NCI-H446 (cell line): ENCODE measurements at regions not wholly inside any gene's neighbourhood (a gene's known extent, or its start where the extent isn't known, plus 50 kb on each side); places are given as distances from the start of the nearest gene placed in this dataset.
"Not testable (repeated sequence)": the region's sequence is repeated elsewhere in the genome, so short reads cannot be mapped to it uniquely, and the experiment has no call there.

ENCODE experiments used
- DNase-seq, 2 experiments: peaks; one replicate each; lab custom pipeline; 2025; lab: John Stamatoyannopoulos, UW

DNA sequence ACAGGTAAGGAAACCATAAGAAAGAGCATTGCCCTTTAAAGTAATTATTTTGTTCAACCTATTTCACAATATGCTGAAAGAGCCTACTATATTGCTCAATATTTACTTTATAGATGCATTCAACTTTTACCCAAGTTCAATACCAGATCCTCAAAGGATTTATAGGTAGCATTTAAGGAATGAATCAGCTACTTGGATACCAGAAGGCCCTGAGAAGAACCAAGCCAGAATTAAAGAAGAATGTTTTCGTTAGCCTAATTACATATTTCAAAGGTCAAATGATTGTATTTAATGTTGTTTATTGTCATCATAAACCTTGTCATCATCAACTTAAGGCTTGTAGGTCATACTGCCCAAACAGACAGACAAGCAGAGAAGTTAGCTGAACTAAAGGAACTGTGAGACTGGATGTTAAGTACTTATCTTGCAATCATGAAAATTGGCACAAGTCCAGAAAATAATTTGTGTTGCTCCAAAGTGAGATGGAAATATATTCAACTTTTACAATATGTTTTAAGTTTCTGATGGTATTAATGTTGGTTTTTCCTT is 636.7 kb downstream of the RFPL4B start:
- no peak for DNase-seq

DNA sequence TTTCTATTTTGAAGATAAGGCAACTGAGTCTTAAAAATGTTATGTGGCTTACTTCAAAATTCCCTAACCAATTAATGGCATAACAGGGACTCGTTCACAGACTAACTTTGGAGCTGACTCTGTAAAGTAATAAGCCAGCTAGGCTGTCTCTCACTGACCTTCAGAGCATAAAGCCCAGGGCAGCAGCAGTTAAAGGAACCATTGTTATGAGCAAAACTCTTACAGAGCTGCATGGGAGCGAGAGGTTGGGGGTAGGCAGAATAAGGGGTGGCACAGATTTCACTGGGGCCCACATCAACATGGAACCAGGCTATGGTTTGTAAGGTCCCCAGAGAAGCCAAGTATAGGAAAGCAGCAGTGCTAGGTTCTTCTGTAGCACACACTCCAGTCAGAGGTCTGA is 637.8 kb downstream of the RFPL4B start:
- DNase-seq, result no peak

GRCh38 chr6:112986321-112986720 is 639.2 kb downstream of the RFPL4B start:
- no peak for DNase-seq

DNA sequence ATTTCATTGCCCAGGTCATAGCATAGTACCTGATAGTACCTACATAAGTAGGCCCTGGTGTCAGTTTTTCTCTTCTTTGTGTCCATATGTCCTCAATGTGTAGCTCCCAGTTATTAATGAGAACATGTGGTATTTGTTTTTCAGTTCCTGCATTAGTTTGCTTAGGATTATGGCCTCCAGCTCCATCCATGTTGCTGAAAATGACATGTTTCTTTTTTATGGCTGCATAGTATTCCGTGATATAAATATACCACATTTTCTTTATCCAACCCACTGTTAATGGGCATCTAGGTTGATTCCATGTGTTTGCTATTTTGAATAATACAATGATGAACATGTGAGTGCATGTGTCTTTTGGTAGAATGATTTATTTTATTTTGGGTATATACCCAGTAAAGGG is 641.6 kb downstream of the RFPL4B start:
- DNase-seq, result no peak

GRCh38 chr6:112990971-112991370 is 643.8 kb downstream of the RFPL4B start:
- DNase-seq, result no peak

GRCh38 chr6:112991912-112992311 is 644.8 kb downstream of the RFPL4B start:
- no peak for DNase-seq

DNA sequence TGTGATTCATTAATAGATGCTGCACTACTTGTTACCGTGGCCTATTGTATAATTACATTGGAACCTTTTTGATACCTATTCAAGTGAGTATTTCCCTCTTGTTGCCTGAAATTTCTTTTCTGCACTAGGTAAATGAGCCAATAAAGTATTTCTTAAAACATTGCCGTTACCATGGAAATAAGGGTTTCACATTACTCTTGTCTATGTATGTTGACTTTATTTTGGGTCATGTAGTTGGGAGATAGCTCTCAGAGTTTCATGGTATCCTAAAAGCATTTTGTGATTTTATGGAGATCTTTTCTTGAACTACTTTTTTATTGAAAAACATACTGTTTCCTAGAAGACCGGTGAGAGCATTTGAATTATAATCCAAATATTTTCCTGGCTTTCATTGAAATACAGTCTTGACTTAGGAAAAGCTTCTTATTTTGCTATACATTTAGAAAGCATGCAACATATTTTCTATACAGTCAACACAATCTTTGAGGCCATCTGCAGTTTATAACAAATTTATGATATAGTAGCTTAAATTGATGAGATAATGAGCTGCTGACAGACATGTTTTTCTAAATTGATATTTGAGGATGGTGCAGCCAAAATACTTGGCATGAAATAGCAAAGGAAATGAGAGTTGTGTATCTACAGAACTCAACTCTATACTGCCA is 650.4 kb downstream of the RFPL4B start:
- peak; percentile 43 to 64 for DNase-seq

GRCh38 chr6:113004054-113004453 is 656.9 kb downstream of the RFPL4B start:
- no peak for DNase-seq

DNA sequence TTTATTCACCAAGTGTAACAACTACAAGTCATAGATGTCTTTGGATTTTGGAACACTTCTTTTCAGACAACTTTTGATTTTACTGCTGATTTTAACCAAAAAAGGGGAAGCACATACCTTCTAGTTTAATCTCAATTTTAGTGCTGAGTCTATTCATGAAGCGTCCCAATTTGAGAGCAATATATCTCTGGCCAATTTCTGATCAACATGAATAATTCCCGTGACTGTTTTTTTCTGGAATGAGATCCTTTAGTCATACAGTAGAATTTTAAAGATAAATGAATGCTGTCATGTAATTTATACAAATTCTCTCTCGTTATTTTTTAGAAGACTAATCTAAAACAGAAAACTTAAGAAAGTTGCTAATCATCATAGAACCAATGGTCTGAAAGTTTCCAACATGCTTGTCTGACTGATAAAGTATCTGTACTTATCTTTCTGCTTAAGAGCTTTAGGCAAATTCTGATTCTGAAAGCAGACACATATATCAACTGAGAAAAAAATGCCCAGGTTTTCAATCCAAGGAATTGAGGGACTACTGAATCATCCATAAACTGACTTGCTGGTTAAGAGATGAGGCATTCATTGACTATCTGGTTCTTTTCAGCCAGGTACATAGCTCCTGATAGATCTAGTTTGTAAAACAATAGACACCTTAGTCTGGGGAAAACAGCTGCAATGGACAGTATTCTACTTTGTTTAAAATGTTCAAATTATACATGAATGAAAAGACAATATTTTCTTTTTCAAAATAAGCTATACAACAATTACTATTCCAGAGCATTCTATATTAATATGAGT is 657.5 kb downstream of the RFPL4B start:
- no peak for DNase-seq

DNA sequence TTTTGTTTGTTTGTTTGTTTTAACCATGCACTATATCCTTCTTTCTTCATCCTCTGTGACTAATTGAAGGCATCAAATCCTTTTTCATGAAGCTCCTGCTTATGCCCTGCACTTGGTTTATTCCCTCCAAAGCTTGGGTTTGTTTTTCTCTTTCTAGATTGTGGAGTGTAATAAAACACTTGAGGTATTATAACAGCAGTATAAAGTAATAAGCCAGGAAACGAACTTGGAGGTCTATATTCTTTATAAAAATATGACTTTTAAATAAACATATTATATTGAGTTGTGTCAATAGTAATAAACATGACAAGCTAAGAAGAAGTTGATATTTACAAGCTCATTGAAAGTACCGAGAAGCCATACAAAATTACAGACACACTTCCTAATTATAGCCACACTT is 659.4 kb downstream of the RFPL4B start:
- DNase-seq, result no peak

GRCh38 chr6:113009682-113010081 is 662.6 kb downstream of the RFPL4B start:
- no peak for DNase-seq

- no peak for DNase-seq
Observed at GRCh38 chr6:113010196-113010989, 663.3 kb downstream of the RFPL4B start.

DNA sequence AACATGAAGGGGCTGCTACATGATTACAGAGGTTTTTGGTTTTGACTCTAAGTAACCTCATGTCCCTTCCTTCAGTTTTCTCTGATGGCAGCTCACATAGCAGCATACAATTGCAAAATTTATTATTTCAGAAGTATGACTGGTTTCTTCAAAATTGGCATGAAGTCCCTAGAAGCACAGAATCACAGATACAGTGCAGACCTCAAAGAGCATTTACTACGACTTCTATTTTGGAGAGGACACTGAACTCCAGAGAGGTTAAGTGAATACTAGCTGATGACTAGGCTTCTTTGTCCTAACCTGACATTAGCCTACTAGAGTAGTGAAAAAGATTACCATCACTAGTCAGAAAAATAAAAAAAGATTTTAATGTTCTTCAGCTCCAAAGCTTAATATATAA is 664.3 kb downstream of the RFPL4B start:
- DNase-seq, result no peak

GRCh38 chr6:113011801-113012200 is 664.7 kb downstream of the RFPL4B start:
- no peak for DNase-seq

GRCh38 chr6:113015249-113015648 is 668.1 kb downstream of the RFPL4B start:
- DNase-seq, result no peak

GRCh38 chr6:113017353-113017752 is 670.2 kb downstream of the RFPL4B start:
- no peak for DNase-seq

- no peak for DNase-seq
Observed at GRCh38 chr6:113018351-113019151, 671.4 kb downstream of the RFPL4B start.

DNA sequence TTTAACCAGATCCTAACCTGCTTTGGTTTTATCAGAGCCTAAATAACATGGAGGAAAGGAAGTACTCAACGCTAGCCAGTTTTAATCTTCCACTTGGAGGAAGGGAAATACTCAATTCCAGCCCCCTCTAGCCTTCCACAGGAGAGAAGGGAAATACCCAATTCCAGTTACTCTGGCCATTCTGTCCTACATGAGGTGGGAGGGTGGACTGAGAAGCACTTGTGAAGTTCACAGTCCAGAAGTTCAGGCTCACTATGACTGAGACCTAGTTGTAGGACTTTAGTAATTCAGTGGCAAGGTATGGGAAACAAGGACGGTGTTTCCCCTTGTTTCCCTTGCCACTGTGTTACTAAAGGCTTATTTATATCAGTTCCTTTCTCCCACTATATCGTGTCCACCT is 672.0 kb downstream of the RFPL4B start:
- DNase-seq, result no peak

DNA sequence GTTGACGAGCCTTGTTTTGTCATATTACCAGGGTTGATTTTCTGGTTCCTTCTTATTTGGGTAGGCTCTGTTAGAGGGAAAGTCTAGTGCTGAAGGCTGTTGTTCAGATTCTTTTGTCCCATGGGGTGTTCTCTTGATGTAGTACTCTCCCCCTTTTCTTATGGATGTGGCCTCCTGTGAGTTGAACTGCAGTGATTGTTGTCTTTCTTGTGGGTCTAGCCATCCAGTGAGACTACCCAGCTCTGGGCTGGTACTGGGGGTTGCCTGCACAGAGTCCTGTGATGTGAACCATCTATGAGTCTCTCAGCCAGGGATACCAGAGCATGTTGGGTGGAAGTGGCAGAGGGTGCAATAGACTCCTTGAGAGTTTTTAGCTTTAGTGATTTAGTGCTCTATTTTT is 680.6 kb downstream of the RFPL4B start:
- DNase-seq, result no peak

GRCh38 chr6:113029161-113029560 is 682.0 kb downstream of the RFPL4B start:
- DNase-seq, result not testable (repeated sequence)

DNA sequence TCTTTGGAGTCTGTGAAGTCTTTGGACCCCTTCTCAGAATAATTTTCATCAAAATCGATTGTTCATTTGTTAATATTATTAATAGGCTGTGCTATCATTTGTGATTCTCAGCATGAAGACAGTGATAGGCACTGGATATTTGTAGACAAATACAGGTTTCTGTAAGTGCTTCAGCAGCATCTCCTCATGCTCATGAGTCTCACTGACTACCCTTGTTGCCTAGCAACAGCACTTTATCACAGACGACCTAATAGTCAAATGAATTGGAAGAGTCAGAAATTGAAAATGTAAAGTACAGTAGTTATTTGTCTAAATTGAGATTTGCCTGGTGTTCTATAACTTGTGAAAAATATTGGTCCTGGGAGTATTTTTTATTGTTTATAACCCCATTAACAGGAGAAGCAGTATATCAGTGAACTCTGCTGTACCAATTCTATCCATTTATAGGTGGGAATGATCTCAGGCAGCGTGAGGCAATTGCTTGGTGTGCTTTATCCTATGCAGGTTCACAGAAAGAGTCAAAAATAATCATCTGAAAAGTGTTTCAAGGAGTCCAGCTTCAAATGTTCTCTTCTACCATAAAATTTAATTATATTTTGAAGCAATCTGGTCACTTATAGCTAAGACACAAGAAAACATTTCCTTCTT is 684.6 kb downstream of the RFPL4B start:
- peak in 1 of 2 experiments; percentile 10 for DNase-seq
